MV-4-11 (cell line): ENCODE measurements at regions not wholly inside any gene's neighbourhood (a gene's known extent, or its start where the extent isn't known, plus 50 kb on each side); places are given as distances from the start of the nearest gene placed in this dataset.
A peak's percentile ranks its signal among the peaks of the same experiment; 100 is the strongest.

Experiments
- DNase-seq: peaks from one replicate; lab custom pipeline; 2025; lab: John Stamatoyannopoulos, UW

GRCh38 chr1:110816945-110817344 is 56.0 kb upstream of the CD53 start:
- no peak for DNase-seq

GRCh38 chr1:110811529-110811928 is 61.4 kb upstream of the CD53 start:
- no peak for DNase-seq

GRCh38 chr1:110800079-110800478 is 72.9 kb upstream of the CD53 start:
- peak; percentile 26 for DNase-seq

GRCh38 chr1:110798691-110799256 is 74.2 kb upstream of the CD53 start:
- DNase-seq = no peak

- no peak for DNase-seq
These were observed 84.3 kb upstream of the CD53 start for GRCh38 chr1:110788673-110789072.

- peak; percentile 53 for DNase-seq
These were observed 85.4 kb upstream of the CD53 start for GRCh38 chr1:110787328-110788071.

- DNase-seq = no peak
These were observed 86.1 kb upstream of the CD53 start for GRCh38 chr1:110786802-110787327.

- DNase-seq = no peak
These were observed 87.3 kb upstream of the CD53 start for GRCh38 chr1:110785612-110786011.

- no peak for DNase-seq
These were observed 87.9 kb upstream of the CD53 start for GRCh38 chr1:110785055-110785454.

GRCh38 chr1:110783292-110783918 is 89.5 kb upstream of the CD53 start:
- DNase-seq = peak; percentile 44

GRCh38 chr1:110781525-110781924 is 91.4 kb upstream of the CD53 start:
- DNase-seq = no peak

- DNase-seq = peak; percentile 64
These were observed 92.1 kb upstream of the CD53 start for GRCh38 chr1:110780600-110781484.

GRCh38 chr1:110779636-110780035 is 93.3 kb upstream of the CD53 start:
- DNase-seq = no peak

- no peak for DNase-seq
These were observed 94.1 kb upstream of the CD53 start for GRCh38 chr1:110778821-110779220.

GRCh38 chr1:110777228-110777627 is 95.7 kb upstream of the CD53 start:
- no peak for DNase-seq

GRCh38 chr1:110774398-110774797 is 98.5 kb upstream of the CD53 start:
- DNase-seq = no peak

- no peak for DNase-seq
These were observed 99.1 kb upstream of the KCNA3 start for GRCh38 chr1:110773813-110774212.

GRCh38 chr1:110771245-110772022 is 96.7 kb upstream of the KCNA3 start:
- no peak for DNase-seq

GRCh38 chr1:110770832-110771231 is 96.1 kb upstream of the KCNA3 start:
- no peak for DNase-seq

- DNase-seq = peak; percentile 79
These were observed 93.9 kb upstream of the KCNA3 start for GRCh38 chr1:110768605-110769004.

GRCh38 chr1:110766336-110766647 is 91.6 kb upstream of the KCNA3 start:
- no peak for DNase-seq
